Esophagus squamous epithelium (tissue), 5 donors: ENCODE measurements at regions not wholly inside any gene's neighbourhood (a gene's known extent, or its start where the extent isn't known, plus 50 kb on each side); places are given as distances from the start of the nearest gene placed in this dataset.

Experiments used
- DNase-seq: peaks from one replicate; lab custom pipeline; 2025; lab: John Stamatoyannopoulos, UW
- H3K27ac ChIP-seq, 4 donors: fragments of 200-600 bp; sonication (generic); one replicate each; pipeline ENCODE4 v1.5.1; 2016 to 2019; ENCODE audit warnings: mild to moderate bottlenecking in 1 of 4
- H3K27me3 ChIP-seq, 4 donors: fragments of 200-600 bp; sonication (generic); 1 replicate in 3 of 4; 2 replicates in 1 of 4; pipeline versions ENCODE4 v1.5.1 to v1.6.0; 2017 to 2021; ENCODE audit warnings: antibody characterized with exemption in 1 of 4
- H3K36me3 ChIP-seq, 3 donors: fragments of 200-600 bp; sonication (generic); one replicate each; pipeline ENCODE4 v1.5.1; 2016 to 2019
- H3K4me1 ChIP-seq, 3 donors: fragments of 200-600 bp; sonication (generic); one replicate each; pipeline ENCODE4 v1.5.1; 2017 to 2019
- H3K4me3 ChIP-seq, 4 donors: fragments of 200-600 bp; sonication (generic); 1 replicate in 3 of 4; 2 replicates in 1 of 4; pipeline ENCODE4 v1.5.1; 2016 to 2019; ENCODE audit warnings: mild to moderate bottlenecking in 2 of 4, moderate library complexity in 1 of 4
- H3K9me3 ChIP-seq, 3 donors: fragments of 200-600 bp; sonication (generic); one replicate each; pipeline ENCODE4 v1.5.1; 2016 to 2019
- POLR2A ChIP-seq, 4 donors: fragments of 450-650 bp; IDR thresholded peaks; one replicate each; pipeline ENCODE4 v1.6.1; 2017; ENCODE audit warnings: antibody characterized with exemption in 4 of 4, mild to moderate bottlenecking in 4 of 4, moderate library complexity in 3 of 4
- WGBS, 2 donors: methylation state at CpG; one replicate each; pipeline ENCODE4 v1.1.5; 2018; 5-methylcytosine and 5-hydroxymethylcytosine counted together
- intact Hi-C: fragments of 100-400 bp; cut with DNase I; formaldehyde crosslinking; loops from one replicate; pipeline ENCODE4 v1.15.0; 2022
- TF ChIP-seq, protein P1 (sequence below), 6 experiments: fragments of 450-650 bp in 4 of 6; fragments of 200-600 bp in 2 of 6; sonication (generic) in 2 of 6; IDR thresholded peaks; one replicate each; pipeline ENCODE4 v1.5.1; 2016 to 2019; ENCODE audit warnings: antibody characterized with exemption in 6 of 6, mild to moderate bottlenecking in 4 of 6, moderate library complexity in 4 of 6
- donor health status: DM: yes; HTN: yes; CAD: no.

DNA sequence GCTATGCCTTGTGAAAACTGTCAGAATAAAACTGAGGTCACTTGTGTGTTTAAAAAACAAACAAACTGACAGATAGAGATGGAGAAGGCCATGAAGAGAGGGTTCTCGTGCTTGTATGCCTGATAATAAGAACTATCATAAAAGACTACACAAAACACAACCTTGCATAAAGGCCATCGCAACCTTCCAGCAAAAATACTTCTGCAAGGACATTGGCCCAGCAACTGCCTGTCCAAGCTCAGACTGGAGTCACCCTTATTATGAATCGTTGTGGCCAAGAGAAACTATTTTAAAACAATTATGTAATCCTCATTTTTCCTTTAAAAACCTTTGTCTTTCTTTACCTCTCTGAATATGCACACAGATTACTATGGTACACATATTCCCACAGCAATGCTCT lies 93.0 kb upstream of the SMLR1 start:
- Histone ChIP-seq H3K27me3 (no peaks in the 10 kb centered on the region), H3K4me1 (no peaks in the 10 kb centered on the region), H3K4me3 (no peak overlapping the region), H3K36me3 (no peaks in the 10 kb centered on the region), H3K27ac (no peak overlapping the region), H3K9me3 (no peaks in the 10 kb centered on the region)
- TF ChIP-seq, protein P1, sequence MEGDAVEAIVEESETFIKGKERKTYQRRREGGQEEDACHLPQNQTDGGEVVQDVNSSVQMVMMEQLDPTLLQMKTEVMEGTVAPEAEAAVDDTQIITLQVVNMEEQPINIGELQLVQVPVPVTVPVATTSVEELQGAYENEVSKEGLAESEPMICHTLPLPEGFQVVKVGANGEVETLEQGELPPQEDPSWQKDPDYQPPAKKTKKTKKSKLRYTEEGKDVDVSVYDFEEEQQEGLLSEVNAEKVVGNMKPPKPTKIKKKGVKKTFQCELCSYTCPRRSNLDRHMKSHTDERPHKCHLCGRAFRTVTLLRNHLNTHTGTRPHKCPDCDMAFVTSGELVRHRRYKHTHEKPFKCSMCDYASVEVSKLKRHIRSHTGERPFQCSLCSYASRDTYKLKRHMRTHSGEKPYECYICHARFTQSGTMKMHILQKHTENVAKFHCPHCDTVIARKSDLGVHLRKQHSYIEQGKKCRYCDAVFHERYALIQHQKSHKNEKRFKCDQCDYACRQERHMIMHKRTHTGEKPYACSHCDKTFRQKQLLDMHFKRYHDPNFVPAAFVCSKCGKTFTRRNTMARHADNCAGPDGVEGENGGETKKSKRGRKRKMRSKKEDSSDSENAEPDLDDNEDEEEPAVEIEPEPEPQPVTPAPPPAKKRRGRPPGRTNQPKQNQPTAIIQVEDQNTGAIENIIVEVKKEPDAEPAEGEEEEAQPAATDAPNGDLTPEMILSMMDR (IDR thresholded peaks at IDR 0.05) = no peak
- TF ChIP-seq POLR2A (IDR thresholded peaks at IDR 0.05) = no peak
- no peak for DNase-seq
- 71 to 74% methylated on average over 3 of the region's 3 CpGs for WGBS, 2 donors
- intact Hi-C loops = no loop called here

DNA sequence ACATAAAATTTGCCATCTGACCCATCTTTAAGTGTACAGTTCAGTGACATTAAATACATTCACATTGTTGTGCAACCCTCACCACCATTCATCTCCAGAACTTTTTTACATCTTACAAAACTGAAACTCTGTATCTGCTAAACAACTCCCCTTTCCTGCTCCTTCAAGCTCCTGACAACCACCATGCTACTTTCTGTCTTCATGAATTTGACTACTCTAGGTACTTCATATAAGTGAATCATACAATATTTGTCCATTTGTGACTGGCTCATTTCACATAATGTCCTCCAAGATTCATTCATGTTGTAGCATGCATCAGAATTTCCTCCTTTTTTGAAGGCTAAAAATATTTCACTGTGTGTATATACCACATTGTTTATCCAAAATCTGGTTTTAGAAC lies 86.9 kb upstream of the SMLR1 start:
- no peak overlapping the region for H3K27ac ChIP-seq
- intact Hi-C loops = no loop called here
- no peaks in the 10 kb centered on the region for H3K27me3 ChIP-seq
- no peaks in the 10 kb centered on the region for H3K9me3 ChIP-seq
- TF ChIP-seq POLR2A (IDR thresholded peaks at IDR 0.05) = no peak
- TF ChIP-seq, protein P1 (IDR thresholded peaks at IDR 0.05) = no peak
- no peak for DNase-seq
- no peak overlapping the region for H3K4me3 ChIP-seq
- H3K36me3 ChIP-seq = no peaks in the 10 kb centered on the region
- no peaks in the 10 kb centered on the region for H3K4me1 ChIP-seq

DNA sequence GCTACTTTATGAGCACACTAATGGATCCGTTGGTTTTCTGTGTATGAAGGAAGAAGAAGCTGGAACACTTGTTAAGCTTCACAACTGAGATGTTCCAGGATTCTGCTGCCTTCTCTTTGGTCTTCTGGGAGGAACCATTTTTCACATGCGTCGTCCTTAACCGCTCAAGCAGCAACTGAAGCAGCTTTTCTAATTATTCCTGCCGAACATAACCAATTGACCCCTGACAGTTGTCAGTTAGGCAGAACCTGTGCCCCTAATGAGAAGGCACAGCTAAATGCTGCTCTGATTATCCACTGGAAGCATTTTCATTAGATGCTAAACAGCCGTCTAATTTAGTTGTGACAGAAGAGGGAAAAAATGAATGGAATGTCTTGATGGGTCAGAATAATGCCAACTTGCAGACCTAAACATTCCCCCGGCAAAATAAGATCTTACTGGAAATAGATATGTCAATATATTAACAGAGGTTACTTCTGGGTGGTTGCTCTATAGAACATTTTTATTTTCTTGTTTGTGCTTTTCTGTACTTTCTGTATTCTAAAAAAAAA lies 85.0 kb upstream of the SMLR1 start:
- H3K4me3 ChIP-seq = no peak overlapping the region
- no peak for DNase-seq
- H3K9me3 ChIP-seq = no peaks in the 10 kb centered on the region
- H3K27ac ChIP-seq = no peak overlapping the region
- H3K4me1 ChIP-seq = no peaks in the 10 kb centered on the region
- intact Hi-C loops = no loop called here
- WGBS, 2 donors = 81 to 85% methylated on average over 7 of the region's 7 CpGs
- TF ChIP-seq POLR2A (IDR thresholded peaks at IDR 0.05) = no peak
- TF ChIP-seq, protein P1 (IDR thresholded peaks at IDR 0.05) = no peak
- no peaks in the 10 kb centered on the region for H3K27me3 ChIP-seq
- no peaks in the 10 kb centered on the region for H3K36me3 ChIP-seq

DNA sequence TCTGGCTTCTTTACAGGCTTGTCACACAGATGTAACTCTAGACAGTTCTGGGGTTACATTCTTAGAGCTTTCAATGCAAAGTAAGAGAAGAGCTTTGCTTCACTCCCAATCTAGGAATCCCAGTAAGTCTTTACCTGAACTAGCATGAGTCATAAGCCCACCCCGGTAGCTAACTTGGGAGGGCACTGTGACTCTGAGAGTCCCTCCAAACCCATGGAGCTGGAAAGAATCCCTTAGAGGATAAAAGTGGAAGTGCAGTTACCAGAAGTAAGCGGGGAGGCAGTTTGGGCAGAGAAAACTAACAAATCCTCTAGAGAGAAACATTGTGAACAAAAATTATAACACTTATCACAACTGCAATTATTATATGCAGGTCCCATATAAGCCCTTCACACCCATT lies 84.0 kb upstream of the SMLR1 start:
- no peaks in the 10 kb centered on the region for H3K27me3 ChIP-seq
- WGBS, 2 donors = 54% methylated on average over 2 of the region's 2 CpGs
- H3K4me1 ChIP-seq = no peaks in the 10 kb centered on the region
- DNase-seq = no peak
- intact Hi-C loops = no loop called here
- no peak overlapping the region for H3K27ac ChIP-seq
- TF ChIP-seq, protein P1 (IDR thresholded peaks at IDR 0.05) = no peak
- TF ChIP-seq POLR2A (IDR thresholded peaks at IDR 0.05) = no peak
- no peak overlapping the region for H3K4me3 ChIP-seq
- no peaks in the 10 kb centered on the region for H3K36me3 ChIP-seq
- H3K9me3 ChIP-seq = no peaks in the 10 kb centered on the region

DNA sequence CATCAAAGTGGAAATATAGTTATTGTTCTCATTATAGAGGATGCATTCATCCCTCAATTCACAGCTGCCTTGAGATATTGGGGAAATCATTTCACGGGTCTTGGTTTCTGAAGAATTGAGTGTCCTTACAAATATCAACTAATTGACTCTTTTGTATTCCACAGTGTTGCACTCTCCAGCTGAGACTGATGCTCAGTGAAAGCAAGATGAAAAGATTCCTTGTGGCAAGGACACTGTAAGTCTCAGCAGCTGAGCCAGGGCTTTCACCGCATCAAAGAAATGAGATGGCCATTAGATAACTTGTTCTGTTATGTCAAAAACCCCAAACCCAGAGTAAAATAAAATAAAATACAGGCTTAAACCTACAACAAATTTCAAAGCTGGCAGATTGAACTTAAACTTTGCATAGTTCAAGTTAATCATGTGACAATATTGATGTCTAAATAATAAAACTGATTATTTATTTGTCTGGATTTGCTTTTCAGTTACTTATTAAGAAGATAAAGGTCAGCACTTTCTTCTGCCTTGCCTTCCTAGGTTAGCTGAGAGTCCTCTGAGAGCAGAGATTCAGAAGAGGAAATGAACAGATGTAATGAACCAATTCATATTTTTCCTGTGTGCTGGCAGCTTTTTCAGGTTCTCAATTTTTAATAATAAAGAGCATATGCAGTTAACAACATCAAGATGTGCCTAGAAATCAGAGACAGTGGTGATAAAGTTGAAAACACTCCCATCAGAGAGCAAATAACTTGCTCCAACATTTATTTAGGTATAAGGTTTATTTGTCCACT lies 82.4 kb upstream of the SMLR1 start:
- WGBS, 2 donors = 72 to 78% methylated on average over 2 of the region's 2 CpGs
- intact Hi-C loops = no loop called here

More for the DNA sequence above, 82.4 kb upstream of the SMLR1 start:
- Histone ChIP-seq H3K27me3 (no peaks in the 10 kb centered on the region), H3K36me3 (no peaks in the 10 kb centered on the region), H3K4me3 (no peak overlapping the region), H3K4me1 (no peaks in the 10 kb centered on the region), H3K9me3 (peaks cover 0 to 9% (median 0%) of the 10 kb centered on the region in 3 donors), H3K27ac (no peak overlapping the region)
- DNase-seq = no peak
- TF ChIP-seq POLR2A (IDR thresholded peaks at IDR 0.05) = no peak
- TF ChIP-seq, protein P1 (IDR thresholded peaks at IDR 0.05) = no peak
